ENCODE measurements at regions not wholly inside any gene's neighbourhood (a gene's known extent, or its start where the extent isn't known, plus 50 kb on each side); places are given as distances from the start of the nearest gene placed in this dataset.

DNA sequence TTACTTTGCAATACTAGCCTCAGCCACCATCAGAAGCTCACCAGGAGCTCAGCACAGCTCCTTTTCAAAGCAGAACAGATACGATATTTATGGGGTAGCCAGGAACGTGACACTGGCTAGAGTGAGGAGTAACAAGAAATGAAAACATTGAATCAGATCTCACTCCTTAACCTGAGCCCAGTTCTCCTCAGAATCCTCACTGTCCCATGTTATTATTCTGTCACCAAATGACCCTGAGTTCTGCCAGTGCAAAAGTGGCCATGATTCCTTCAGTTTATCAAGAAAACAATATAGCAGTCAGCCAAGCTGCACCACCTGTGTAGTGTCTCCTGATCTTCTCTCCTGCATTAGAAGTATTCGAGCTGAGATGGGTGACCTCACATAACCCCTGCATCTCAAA is 956.7 kb downstream of the TUSC7 start:
- TF ChIP-seq, protein P1, sequence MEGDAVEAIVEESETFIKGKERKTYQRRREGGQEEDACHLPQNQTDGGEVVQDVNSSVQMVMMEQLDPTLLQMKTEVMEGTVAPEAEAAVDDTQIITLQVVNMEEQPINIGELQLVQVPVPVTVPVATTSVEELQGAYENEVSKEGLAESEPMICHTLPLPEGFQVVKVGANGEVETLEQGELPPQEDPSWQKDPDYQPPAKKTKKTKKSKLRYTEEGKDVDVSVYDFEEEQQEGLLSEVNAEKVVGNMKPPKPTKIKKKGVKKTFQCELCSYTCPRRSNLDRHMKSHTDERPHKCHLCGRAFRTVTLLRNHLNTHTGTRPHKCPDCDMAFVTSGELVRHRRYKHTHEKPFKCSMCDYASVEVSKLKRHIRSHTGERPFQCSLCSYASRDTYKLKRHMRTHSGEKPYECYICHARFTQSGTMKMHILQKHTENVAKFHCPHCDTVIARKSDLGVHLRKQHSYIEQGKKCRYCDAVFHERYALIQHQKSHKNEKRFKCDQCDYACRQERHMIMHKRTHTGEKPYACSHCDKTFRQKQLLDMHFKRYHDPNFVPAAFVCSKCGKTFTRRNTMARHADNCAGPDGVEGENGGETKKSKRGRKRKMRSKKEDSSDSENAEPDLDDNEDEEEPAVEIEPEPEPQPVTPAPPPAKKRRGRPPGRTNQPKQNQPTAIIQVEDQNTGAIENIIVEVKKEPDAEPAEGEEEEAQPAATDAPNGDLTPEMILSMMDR (IDR thresholded peaks at IDR 0.05) = no peak
- TF ChIP-seq POLR2AphosphoS5 (IDR thresholded peaks at IDR 0.05; ENCODE audit: insufficient read depth in 1 of 2, low read depth in 1 of 2) = no peak
- no peak for TF ChIP-seq POLR2A (IDR thresholded peaks at IDR 0.05)
